SKM-1 (cell line): ENCODE measurements at regions not wholly inside any gene's neighbourhood (a gene's known extent, or its start where the extent isn't known, plus 50 kb on each side); places are given as distances from the start of the nearest gene placed in this dataset.

Experiments
- DNase-seq: peaks from one replicate; lab custom pipeline; 2025; ENCODE audit not compliant: unreplicated experiment; lab: John Stamatoyannopoulos, UW

DNA sequence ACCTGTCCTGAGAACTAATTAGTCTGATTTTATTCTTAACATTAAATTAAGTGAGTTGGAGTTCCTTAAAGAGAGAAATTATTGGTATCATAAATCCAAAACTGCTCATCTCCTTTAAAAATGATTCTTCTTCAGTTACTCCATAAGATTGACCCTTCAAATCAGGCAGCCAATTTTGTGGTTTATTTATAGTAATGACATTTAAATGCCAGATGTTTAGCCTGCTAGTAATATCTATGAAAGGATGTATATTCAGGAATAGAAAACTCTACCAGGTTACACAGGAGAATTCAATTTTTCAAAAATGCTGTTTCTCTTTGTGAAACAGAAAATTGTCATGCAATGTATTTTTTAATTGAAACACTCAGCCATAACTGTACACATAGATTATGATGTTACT is 457.8 kb upstream of the ROBO2 start:
- no peak for DNase-seq

DNA sequence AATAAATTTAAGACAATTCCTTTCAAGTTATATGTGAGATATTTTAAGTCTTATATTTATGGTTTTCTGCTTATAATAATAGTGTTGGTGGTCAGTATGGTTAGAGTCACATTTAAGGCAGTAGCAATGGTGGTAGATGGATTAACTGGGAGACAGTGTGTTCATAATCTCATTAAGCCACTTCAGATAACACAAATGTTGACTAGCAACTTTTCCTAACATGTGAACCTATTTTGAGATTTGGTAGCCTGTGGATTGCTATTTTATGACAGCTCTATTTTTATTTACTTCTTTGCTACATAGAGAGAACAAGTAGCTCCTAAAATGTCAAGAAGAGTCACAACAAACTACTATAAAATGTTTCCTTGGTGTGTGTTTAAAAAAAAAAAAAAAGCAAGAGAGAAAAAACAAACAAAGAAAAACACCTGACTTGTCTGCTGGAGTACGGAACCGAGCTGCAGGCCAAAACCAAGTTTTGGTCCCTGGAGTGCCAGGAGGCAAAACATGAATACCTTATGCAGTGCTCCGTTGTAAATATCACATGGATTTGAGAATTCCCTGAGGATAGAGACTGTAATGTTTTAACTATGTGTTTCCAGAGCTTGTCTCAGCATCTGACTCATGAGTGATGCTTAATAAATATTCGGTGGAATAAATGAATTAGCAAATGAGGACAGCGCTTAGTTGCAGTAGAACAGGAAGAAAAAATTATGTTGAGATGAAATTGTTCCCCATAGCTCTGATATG is 457.1 kb upstream of the ROBO2 start:
- no peak for DNase-seq

DNA sequence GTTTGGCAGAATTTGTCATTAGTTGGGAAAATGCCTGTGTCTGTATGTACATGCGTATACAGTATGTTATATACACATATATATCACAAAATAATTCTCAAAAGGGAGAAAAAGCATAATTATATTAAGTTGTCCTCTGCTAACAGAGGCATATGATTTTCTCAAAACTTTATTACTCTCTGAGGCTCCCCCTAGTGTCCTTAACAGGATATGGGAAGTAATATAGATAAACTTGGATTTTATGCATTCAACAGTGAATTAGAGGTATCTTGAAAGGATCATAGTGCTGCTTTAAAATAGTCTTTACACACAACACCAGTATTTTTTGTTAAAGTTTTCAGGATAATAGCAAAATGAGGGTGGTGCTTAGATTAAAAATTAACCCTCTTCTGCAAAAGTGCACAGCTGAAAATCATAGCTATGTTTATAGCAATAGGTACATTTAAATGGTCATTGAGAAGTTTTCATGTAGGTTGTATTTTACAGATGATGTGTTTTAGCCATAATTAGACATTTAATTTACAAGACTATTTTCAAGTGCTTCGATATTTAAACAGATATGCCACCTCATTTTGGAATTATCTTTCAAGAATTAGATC is 454.0 kb upstream of the ROBO2 start:
- DNase-seq, result no peak

DNA sequence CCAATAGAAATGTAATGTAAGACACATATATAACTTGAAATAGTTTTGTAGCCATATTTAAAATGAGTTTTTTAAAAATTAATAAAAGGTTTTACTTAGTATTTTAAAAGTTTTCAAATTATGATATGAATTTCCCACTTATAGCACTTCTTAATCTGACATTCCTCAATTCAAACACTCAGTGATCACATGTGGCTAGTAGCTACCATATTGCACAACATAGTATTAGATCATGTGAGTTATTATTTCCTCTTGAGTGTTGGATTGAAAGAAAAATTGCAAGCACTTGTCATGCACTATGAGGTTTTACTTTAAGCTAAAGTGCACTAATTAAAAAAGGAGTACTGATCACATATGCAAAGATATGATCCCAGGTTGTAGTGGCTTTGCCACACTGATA is 453.4 kb upstream of the ROBO2 start:
- DNase-seq, result no peak

DNA sequence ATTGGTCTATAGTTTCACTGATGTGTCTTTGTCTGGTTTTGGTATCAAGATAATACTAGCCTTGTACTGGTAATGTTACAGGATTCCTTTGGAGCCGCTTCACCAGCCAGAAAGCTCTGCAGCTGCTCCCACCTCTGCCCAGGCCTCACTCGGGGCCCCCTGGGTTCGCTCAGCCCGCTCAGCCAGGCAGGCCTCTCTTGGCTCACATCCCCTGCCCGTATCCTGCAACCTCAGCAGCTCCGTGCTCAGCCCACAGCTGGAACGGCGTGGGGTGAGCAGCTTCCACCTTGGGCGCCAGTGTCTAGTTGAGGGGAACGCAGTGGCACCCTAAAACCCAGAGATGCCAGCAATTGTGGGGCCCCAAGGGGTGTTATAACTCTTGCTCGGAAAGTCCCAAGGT is 429.7 kb upstream of the ROBO2 start:
- no peak for DNase-seq

DNA sequence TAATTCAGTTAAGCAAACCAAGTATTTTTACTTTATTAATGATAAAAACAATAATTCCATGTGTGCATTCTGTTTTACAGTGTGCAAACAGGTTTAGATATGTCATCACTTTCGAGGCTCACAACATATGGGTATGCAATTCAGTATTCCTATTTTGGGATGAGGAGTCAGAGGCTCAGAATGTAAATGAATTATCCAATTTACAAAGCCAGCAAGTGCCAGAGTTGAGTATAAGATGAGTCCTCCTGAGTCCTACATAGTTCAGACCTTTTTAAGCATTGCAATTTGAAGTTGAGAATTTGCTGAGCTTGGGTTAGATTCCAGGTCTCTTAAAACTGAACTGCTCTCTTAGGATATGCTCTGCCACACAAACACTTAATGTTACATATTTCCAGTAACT is 424.2 kb upstream of the ROBO2 start:
- DNase-seq, result no peak

DNA sequence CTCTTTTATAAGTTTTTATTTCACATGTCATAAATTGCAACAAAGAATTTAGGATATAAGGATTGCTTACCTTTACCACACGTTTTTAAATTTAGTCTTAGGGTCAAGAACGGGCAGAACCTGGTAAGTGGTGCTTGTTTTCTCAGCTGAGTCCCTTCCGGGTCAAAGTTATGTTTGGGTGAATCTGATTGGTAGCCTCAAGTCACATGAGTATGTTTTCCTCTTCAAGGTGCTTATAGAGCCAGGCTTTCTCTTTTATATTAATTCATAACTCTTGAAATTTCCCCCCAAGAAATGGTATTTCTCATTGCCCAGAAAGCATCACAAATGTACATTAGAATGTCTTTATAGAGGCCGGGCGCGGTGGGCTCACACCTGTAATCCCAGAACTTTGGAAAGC is 415.7 kb upstream of the ROBO2 start:
- no peak for DNase-seq

DNA sequence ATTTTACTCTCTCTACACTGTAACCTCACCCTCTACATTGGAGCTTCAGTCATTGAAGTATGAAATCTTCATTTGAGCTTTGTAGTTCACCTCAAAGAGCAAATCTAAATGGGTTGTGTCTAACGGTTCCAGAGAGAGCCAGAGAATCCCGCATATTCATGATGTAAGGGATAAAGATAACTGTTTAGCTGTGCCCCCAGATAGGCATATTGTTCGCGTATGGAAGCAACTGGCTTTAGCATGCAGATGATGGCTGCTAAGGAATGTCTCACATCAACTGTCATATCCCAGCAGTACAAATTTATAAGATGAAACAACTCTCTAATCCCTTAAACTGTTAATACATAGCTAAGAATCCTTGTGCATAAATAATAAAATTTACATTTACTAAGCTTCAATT is 412.7 kb upstream of the ROBO2 start:
- DNase-seq, result no peak

DNA sequence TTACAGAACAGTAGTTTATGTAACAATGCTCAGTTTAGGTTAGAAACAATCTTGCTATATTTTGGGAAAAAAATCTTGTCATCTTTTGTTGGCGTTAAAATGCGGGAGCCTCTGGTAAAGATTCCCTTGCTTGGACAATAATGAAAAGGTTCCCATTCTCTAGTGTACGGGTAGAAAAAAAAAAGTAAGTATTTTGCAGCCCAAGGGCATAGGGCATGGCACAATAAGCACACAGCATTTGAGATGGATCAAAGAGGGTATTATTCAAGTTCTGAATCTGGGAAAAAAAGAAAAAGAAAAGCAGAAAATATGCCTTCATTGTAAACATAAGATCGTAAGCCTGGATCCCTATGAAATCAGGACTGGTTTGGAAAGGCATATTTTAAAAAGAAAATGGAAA is 408.6 kb upstream of the ROBO2 start:
- DNase-seq, result no peak

DNA sequence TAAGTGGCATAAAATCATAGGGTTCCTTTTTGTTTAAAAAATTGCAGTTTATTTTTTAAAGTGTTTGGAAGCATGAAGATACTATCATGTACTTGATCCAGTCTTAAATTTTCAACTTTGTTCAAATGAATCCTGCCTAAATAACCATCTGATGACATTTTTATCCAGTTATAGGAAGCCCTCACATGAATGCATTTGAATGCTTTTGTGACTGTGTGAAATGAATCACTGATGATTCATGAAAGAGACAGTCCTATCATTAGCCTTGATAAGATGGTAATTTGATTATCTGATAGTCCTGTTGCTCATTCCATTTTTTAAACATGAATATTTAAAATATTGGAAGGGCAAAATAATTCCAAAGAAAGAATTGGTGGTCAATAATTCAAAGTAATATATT is 401.9 kb upstream of the ROBO2 start:
- no peak for DNase-seq

DNA sequence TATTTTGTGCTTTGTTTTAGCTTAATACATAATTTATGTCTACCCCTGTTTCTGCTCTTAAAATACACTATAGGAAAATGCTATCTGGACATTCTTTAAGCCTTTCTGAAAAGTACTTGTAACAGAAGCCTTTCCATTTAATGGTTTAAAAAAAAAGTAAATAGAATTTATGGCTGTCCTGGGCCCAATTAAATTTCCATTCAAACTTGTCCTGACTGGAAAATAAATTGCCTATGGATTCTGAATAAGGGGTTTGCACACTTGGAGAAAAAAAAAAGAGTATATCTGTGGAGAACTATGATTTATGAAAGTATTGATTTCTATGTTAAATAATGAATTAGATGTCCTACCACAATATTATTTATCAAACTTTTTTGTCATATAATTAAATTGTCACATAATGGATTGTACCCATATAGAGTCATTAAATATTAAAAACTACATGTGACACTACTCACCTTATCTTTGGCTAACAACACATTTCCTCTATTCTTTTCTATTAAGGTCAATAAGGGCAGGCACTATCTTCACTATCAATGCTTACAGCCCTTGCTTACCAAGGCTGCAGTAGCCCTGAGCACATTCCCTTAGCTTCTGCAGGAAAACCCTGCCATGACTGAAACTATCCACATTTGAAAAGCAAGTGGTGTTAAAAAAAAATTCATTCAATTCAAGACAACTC is 396.1 kb upstream of the ROBO2 start:
- no peak for DNase-seq

DNA sequence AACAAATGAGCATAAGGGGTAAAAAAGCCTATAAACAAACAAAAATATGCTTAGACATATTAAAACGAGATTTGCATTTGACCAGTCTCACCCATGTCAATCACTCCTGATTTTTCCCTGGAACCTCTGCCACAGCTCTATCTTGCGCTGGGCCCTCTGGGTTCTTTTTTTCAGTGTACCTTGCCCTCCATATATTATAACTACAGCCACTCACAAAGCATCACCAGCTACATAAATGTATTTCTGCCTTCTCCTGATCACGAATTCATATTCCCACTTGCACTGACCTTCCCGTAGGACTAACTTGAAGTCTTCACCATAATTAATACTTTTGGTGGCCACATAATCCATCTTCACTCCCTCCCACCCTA is 395.6 kb upstream of the ROBO2 start:
- DNase-seq, result no peak

DNA sequence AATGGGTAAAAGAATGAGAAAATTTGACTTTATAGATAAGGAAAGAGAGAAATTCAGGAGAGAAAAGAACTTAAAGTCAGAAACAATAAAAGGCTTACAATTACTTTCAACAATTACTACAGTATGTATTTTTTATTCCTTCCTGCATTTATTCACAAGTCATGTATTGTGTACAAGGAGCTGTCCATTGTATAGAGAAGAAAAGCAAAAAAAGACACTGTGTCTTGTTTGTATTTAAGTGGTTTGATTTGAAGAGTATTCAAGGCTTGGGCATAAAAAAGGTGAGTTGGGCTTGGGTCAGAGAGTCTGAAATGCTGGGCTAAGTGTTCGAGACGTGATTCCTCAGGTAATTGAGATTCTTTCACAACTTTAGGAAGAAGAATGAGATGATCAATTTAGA is 394.2 kb upstream of the ROBO2 start:
- no peak for DNase-seq

DNA sequence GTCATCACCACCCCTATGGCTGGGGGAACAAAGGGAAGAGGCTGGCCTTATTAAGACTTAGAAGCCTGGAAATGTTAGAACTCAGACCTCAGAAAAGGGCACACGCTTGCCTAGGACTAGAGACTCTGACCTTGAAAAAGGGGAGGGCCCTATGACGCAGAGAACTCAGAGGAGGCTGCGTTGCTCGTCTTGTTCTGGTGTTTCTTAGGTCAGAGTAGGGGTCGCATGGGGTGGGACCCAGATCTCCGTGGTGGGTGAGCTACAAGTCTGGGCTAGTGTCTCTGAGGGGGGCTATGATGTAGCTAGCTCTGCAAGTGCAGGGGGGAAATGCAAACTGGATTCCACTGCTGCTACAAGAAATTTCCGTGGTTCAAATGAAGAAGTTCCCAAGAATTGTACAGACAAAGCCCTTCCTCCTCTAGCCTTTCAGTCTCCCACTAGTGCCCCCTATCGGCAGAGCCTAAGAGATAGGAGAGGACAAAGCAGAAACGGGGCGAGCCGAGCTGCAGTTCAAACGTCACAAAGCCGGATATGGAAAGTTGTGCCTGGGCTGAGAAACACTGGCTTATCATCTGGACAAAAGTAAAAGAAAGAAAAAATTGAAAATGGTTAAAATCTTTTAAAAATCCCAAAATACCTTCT is 392.9 kb upstream of the ROBO2 start:
- DNase-seq, result peak; percentile 4

DNA sequence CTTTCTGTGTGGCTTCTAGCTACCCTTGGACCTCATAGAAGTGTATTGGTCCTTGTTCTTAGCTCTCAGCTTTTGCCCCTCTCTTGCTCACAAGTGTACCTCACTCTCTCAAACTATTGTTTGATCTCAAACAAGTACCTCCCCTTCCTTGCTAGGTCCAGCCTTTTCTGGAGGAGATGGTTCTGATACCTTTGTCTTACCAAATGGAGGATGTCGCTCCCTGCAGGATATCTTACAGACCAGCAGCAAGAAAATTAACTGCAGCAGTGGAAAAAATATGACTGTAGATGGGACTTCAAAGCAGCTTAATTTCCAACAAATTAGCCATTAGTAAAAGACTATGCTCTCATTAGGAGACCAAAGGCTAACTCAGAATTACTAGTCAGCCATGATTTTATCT is 388.1 kb upstream of the ROBO2 start:
- no peak for DNase-seq

DNA sequence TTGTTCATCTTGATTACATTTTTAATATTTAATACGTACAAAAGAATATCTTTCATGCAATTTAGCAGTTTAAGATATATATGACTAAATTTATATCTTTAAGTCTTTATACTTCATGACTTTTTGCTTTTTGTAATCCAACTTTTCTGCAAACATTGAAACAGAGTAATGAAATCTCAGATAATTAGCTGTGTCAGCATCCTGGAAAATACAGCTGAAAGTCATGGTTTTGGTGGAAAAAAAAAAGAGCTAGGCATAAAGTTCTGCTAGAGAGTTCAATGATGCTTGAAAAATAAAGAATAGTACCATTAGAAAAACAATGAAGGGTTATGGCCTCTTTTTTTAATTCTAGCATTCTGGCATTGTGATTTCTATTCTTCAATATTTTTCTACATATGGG is 387.4 kb upstream of the ROBO2 start:
- DNase-seq, result no peak

DNA sequence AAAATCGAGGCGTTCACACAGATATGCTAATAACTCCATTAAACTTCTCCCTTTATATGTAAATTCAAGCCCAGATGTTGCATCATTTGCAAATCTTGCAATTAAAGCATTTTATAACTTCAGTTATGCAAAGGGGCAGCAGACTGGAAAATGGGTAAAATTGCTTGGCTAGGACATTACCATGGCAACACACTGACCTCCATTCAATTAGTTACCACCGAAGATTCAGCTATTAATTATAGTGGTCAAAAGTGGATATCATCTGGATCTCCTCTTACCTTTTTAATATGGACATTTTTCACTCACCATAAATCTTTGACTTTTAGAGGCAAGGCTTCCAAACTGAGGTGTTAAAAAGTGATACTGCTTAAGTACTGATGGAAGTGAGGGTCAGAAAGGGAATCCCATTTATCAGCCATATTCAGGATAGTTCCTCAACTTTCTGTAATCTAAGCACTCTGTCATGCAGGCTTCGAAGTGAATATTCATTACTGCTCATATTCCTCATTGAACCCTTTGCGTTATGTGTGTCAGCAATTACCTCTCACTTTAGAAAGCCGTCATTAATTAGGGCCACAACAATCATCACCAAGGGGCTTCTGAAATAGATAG is 386.2 kb upstream of the ROBO2 start:
- no peak for DNase-seq

DNA sequence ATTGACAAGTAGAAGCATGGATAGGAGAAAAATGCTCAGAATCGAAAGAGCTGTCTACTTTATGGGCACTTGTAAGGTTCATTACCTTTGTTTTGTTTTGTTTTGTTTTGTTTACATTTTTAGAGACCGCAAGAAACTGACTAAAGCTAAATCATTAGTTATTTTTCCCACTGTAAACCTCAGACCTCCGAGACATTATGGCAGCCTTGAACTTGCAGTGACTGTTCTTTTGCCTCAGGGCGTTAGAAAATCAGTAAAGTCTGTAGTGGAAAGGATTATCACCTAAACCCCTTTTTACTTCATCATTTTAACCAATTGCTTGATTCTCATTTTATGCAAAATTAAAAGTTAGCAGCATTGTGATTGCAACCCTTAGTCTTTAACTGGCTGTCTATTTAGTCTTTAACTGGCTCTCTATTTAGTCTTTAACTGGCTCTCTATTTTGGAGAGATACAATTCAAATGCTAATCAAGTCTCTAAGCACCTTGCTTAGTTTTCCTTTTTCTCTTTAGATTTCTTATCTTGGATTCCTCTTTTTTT is 383.3 kb upstream of the ROBO2 start:
- no peak for DNase-seq

DNA sequence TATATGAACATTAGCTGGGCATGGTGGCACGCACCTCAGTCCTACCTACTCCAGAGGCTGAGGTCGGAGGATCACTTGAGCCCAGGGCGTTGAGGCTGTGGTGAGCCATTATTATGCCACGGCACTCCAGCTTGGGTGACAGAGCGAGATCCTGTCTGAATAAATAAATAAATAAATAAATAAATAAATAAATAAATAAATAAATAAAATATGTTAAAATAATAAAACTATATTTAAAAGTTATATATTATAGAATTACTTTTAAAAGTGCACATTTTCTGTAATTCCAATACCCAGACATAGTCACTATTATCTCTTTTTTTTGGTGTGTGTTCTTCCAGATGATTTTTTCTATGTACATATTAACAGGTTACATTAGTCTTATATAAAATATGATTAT is 382.0 kb upstream of the ROBO2 start:
- DNase-seq, result no peak

DNA sequence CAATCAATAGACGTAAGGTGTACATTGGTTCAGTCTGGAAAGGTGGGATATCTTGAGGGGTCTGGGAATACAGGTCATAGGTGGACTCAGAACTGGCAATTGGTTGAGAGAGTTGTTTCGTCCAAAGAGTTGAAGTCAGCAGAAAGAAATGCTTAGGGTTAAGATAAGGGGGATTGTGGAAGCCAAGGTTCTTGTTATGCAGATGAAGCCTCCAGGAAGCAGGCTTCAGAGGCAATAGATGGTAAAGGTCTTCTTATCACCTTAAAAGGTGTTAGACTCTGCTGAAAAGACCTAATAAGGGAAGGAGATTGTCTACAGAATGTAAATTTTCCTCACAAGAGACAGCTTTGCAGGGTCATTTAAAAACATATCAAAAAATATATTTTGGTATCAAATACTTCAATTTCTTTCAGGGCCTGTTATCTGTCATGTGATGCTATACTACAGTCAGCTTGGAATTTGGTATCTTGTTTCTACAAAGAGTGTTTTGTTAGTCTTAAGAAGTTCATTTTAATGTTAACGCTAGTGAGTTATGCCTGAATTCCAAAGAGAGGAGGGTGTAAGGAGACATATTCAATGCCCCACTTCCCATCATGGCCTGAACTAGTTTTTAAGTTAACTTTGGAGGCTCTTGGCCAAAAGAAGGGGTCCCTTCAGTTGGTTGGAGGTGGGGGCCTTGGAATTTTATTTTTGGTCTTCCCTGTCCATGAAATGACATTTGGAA is 378.2 kb upstream of the ROBO2 start:
- DNase-seq, result no peak

DNA sequence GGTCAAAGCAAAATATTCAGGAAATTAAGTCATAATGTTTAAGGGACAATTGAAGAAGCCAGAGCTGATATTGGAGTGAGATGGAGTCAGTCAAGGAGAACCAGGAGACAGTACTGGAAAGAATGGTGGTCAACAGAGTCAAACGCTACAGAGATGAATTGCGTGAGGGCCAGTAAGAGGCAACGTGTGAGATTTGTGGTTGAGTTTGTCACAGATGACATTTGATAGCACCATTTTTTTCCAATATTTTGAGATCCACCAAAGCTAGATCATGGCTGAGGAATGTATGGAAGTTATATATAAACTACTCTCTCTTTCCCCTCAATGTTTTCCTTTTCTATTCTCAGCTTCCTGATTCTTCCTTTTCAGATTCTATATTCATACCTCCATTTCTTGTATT is 375.1 kb upstream of the ROBO2 start:
- DNase-seq, result no peak
